ENCODE measurements at regions not wholly inside any gene's neighbourhood (a gene's known extent, or its start where the extent isn't known, plus 50 kb on each side); places are given as distances from the start of the nearest gene placed in this dataset.

DNA sequence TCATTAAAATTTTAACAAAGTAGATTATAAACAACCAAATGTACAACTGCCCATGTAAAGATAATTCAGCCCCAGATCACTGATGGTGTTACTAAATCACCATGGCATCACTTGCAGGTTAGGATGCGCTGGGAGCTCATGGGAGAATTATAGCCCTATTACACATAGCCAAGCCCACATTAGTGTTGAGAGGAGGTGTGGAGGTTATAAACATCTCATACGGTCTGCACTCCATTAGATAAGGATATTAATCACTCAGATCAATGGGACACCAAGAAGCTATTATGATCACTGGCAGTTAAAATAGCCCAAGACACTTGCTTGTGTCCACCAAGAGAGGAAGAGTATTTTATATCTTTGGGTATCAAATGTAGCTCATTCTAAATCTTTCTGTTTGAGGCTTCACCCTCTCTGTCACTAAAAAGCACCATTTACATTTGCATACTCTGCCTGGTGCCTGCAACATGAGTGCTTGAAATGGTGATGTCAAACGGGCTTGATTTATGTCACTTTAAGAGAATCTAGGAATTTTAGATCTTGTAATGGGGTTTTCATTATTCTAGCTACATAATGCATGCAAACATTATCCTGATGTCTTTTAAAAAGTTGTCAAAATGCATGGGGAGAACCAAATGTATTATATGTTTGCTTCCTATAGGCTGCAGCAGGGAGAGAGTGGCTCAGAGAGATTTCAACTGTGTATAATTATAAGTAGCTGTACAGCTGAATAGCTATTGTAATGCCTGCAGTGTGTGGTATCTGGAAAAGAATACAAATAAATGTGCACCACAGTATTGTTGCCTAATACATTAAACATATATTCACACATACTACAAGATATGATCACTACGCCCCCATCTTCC lies 654.1 kb upstream of the MARCKS start:
- no peak for TF ChIP-seq REST (IDR thresholded peaks at IDR 0.05; ENCODE audit: unreplicated experiment)
- TF ChIP-seq, protein P1, sequence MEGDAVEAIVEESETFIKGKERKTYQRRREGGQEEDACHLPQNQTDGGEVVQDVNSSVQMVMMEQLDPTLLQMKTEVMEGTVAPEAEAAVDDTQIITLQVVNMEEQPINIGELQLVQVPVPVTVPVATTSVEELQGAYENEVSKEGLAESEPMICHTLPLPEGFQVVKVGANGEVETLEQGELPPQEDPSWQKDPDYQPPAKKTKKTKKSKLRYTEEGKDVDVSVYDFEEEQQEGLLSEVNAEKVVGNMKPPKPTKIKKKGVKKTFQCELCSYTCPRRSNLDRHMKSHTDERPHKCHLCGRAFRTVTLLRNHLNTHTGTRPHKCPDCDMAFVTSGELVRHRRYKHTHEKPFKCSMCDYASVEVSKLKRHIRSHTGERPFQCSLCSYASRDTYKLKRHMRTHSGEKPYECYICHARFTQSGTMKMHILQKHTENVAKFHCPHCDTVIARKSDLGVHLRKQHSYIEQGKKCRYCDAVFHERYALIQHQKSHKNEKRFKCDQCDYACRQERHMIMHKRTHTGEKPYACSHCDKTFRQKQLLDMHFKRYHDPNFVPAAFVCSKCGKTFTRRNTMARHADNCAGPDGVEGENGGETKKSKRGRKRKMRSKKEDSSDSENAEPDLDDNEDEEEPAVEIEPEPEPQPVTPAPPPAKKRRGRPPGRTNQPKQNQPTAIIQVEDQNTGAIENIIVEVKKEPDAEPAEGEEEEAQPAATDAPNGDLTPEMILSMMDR (conservative IDR thresholded peaks at IDR 0.05; ENCODE audit: low read depth in 2 of 2), result no peak
- TF ChIP-seq EZH2 (IDR thresholded peaks at IDR 0.05; ENCODE audit: low read depth, unreplicated experiment), result no peak
- TF ChIP-seq CREB1 (CRISPR knock-in tag; IDR thresholded peaks at IDR 0.05; ENCODE audit: low read depth), result no peak
- TF ChIP-seq ZNF114 (CRISPR knock-in tag; IDR thresholded peaks at IDR 0.05), result no peak
- TF ChIP-seq EZH2phosphoT487 (IDR thresholded peaks at IDR 0.05; ENCODE audit: unreplicated experiment), result no peak
- no peak for TF ChIP-seq POLR2AphosphoS5 (IDR thresholded peaks at IDR 0.05; ENCODE audit: low read depth)
